Chondrocyte (in vitro differentiated cells): ENCODE measurements at regions not wholly inside any gene's neighbourhood (a gene's known extent, or its start where the extent isn't known, plus 50 kb on each side); places are given as distances from the start of the nearest gene placed in this dataset.

Source experiments
- DNase-seq: peaks from one replicate; pipeline ENCODE4 v3.0.0; 2021; ENCODE audit warnings: mixed read lengths, low spot score
- H3K27ac Mint-ChIP-seq: one replicate; pipeline ENCODE4 v1.8.0; 2021; ENCODE audit warnings: mild to moderate bottlenecking, moderate library complexity, mixed read lengths; ENCODE audit not compliant: unreplicated experiment
- H3K27me3 Mint-ChIP-seq: 2 replicates; pipeline ENCODE4 v1.8.0; 2021; ENCODE audit warnings: low read depth, mixed read lengths
- H3K36me3 Mint-ChIP-seq: 2 replicates; pipeline ENCODE4 v1.8.0; 2021; ENCODE audit warnings: low read depth, mixed read lengths
- H3K4me1 Mint-ChIP-seq: 2 replicates; pipeline ENCODE4 v1.8.0; 2021; ENCODE audit warnings: low read depth, mild to moderate bottlenecking, mixed read lengths
- H3K4me3 Mint-ChIP-seq: one replicate; pipeline ENCODE4 v1.8.0; 2021; ENCODE audit warnings: mild to moderate bottlenecking, moderate library complexity, mixed read lengths; ENCODE audit not compliant: unreplicated experiment
- H3K9me3 Mint-ChIP-seq: 2 replicates; pipeline ENCODE4 v1.8.0; 2021; ENCODE audit warnings: low read depth, mixed read lengths
- TF ChIP-seq, protein P1 (sequence below): fragments of 200-600 bp; sonication (generic); IDR thresholded peaks from 2 replicates; pipeline ENCODE4 v1.5.0; 2021; ENCODE audit warnings: antibody characterized with exemption, mild to moderate bottlenecking, moderate library complexity

DNA sequence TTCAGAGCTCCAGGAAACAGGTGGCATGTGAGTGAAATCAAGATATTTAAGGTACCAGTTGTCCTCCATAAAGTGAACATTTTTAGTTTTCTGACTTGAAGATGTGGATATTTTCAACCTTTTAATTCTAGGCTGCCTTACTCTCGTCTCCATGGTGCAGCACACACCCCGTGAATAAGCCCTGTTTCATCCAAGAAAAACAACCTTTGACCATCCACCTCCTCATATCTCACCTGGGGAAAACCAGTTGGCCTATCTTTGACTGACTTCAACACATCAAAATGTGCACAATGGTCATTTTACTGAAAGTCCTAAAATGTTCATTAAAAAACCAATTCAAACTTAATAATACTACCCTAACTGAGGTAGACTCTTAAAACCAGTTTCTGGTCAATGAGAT, 73.8 kb upstream of the CD2AP start:
- H3K4me3 Mint-ChIP-seq = no peak overlapping the region
- no peaks in the 10 kb centered on the region for H3K27me3 Mint-ChIP-seq
- peaks cover 19% of the 10 kb centered on the region for H3K4me1 Mint-ChIP-seq
- H3K36me3 Mint-ChIP-seq = no peaks in the 10 kb centered on the region
- no peaks in the 10 kb centered on the region for H3K9me3 Mint-ChIP-seq
- no peak overlapping the region for H3K27ac Mint-ChIP-seq
- TF ChIP-seq, protein P1, sequence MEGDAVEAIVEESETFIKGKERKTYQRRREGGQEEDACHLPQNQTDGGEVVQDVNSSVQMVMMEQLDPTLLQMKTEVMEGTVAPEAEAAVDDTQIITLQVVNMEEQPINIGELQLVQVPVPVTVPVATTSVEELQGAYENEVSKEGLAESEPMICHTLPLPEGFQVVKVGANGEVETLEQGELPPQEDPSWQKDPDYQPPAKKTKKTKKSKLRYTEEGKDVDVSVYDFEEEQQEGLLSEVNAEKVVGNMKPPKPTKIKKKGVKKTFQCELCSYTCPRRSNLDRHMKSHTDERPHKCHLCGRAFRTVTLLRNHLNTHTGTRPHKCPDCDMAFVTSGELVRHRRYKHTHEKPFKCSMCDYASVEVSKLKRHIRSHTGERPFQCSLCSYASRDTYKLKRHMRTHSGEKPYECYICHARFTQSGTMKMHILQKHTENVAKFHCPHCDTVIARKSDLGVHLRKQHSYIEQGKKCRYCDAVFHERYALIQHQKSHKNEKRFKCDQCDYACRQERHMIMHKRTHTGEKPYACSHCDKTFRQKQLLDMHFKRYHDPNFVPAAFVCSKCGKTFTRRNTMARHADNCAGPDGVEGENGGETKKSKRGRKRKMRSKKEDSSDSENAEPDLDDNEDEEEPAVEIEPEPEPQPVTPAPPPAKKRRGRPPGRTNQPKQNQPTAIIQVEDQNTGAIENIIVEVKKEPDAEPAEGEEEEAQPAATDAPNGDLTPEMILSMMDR = no peak
- DNase-seq = no peak

DNA sequence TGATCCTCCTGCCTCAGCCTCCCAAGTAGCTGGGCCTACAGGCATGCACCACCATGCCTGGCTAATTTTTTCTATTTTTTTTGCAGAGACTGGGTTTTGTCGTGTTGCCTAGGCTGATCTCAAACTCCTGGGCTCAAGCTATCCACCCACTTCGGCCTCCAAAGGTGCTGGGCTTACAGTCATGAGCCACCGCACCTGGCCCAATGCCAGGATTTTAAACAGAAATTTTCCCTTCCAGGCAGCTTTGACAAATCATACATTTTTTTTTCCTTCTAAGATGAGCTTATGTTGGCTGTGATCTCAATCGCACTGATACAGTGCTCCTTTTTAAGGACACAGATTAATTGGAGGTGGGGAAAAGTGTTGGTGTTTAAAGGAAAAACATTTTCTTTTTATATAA, 73.2 kb upstream of the CD2AP start:
- Mint-ChIP-seq H3K36me3 (no peaks in the 10 kb centered on the region), H3K27ac (no peak overlapping the region), H3K9me3 (no peaks in the 10 kb centered on the region), H3K4me1 (peaks cover 19% of the 10 kb centered on the region), H3K4me3 (no peak overlapping the region), H3K27me3 (no peaks in the 10 kb centered on the region)
- no peak for DNase-seq
- TF ChIP-seq, protein P1 = no peak

DNA sequence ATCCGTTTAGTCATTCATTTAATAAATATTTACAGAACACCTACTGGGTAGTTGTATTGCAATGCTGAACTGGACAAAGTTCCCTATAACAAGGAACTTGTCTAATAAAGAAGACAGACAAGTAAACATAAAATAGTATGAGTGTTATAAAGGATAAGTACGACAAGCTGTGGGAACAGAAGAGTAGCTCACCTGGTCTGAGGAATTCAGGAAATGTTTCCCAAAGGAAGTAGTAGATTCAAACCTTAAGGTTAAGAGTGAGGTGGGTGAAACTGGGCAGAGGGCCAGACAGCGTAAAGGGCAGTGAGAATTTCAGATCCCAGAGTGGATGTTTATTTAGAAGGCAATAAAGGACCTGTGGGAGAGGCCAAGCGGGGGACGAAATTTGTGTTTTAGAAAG, 72.3 kb upstream of the CD2AP start:
- H3K4me3 Mint-ChIP-seq = no peak overlapping the region
- H3K4me1 Mint-ChIP-seq = peaks cover 19% of the 10 kb centered on the region

DNA sequence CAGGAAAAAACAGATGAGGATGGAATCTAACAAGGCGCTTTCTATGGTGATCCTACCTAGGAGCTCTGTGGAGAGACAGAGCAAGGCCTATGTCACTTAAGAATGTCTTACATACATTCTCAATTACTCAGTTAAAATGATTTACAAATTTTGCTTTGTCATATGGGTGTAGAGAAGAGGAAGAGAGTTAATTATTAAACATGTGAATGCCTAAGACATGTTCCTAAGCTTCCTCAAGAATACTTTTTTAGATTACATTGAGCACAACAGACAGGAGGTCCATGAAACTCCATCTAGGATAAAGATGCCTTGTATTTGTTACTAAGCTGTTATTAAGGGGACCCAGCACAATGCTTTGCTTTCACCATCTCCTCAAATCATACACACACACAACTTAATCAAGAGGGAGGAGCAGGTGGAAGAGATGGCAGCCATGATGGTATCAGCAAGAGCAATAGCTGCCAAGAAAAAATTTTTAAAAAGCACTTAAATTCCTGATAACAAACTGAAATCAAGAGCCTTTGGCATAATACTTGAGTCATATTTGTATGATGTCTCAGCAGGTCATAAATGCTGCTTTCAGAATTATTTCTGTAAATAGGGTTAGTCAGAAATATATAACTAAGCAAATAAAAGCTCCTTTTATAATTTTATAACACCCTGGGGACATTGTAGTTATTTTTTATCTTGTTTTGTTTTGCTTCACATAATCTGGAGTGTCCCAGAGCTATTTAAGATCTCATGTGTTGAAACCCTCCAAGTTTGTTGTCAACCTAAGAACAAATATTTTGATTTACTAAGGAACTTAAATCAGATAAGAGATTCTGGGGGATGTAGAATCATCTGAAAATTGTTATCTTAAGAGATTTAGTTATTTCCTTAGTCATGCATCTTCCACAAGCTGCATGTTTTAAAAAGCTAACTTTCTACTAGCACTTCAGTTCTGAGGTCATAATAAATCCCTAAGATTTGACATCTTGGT, 70.0 kb upstream of the CD2AP start:
- Mint-ChIP-seq H3K9me3 (no peaks in the 10 kb centered on the region), H3K36me3 (no peaks in the 10 kb centered on the region), H3K27ac (peak overlapping the region; percentile 36), H3K27me3 (no peaks in the 10 kb centered on the region), H3K4me3 (no peak overlapping the region), H3K4me1 (peaks cover 19% of the 10 kb centered on the region)
- TF ChIP-seq, protein P1 = no peak
- DNase-seq = no peak

More for the DNA sequence above, 72.3 kb upstream of the CD2AP start:
- H3K27ac Mint-ChIP-seq = no peak overlapping the region
- TF ChIP-seq, protein P1 = no peak
- no peaks in the 10 kb centered on the region for H3K36me3 Mint-ChIP-seq
- no peaks in the 10 kb centered on the region for H3K9me3 Mint-ChIP-seq
- H3K27me3 Mint-ChIP-seq = no peaks in the 10 kb centered on the region
- DNase-seq = no peak

DNA sequence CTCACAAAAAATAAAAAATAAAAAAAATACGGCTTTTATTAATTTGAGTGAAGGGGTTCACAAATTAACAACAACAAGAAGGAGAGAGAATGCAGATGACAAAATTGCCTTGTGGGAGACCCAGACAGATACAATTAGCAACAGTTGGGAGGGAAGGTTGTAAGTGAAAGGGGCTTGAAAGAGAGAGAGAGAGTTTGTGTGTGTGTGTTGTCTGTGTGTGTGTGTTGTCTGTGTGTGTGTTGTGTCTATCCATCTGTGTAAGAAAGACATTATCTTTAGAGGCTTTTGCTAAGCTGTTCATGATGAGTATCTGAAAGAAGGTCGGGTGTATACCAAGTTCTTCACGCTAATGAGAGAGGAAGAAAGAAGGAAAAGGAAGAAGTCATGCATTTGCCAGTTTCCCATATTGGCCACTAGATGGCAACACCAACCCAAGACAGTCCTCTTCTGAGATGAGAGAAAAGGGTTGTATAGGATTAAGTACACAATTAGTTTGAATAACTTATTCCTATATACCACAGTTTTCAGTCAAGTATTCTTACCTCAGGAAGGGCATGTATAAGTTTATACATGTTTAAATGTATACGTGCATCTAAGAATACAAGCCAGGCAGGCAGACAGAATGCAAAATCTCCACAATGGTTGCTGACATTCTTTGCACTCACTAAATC, 63.7 kb upstream of the CD2AP start:
- DNase-seq = no peak
- Mint-ChIP-seq H3K27me3 (peaks cover 1% of the 10 kb centered on the region), H3K4me1 (peaks cover 20% of the 10 kb centered on the region), H3K4me3 (peak overlapping the region; percentile 54), H3K9me3 (no peaks in the 10 kb centered on the region), H3K36me3 (no peaks in the 10 kb centered on the region), H3K27ac (peak overlapping the region; percentile 81)
- TF ChIP-seq, protein P1 = peak; percentile 93
